Pancreas (tissue), 10 donors: ENCODE measurements at regions not wholly inside any gene's neighbourhood (a gene's known extent, or its start where the extent isn't known, plus 50 kb on each side); places are given as distances from the start of the nearest gene placed in this dataset.

Experiments used
- ATAC-seq, 4 donors: fragments of 200-7000 bp; cut with Tn5 transposase; one replicate each; pipeline versions ENCODE4 v1.8.0 to v1.9.1; 2020; ENCODE audit warnings: mild to moderate bottlenecking in 4 of 4, moderate library complexity in 4 of 4
- DNase-seq, 6 donors: peaks; one replicate each; pipeline ENCODE4 v3.0.0-alpha.2; 2020
- FAIRE-seq: peaks from 2 replicates; lab custom pipeline; 2012; peaks lifted over from hg19 to GRCh38; lab: Jason Lieb, UNC
- H3K27ac ChIP-seq, 4 donors: fragments of 200-600 bp; sonication (generic); 1 replicate in 3 of 4; 2 replicates in 1 of 4; pipeline versions ENCODE4 v1.5.0 to v1.8.0; 2020
- H3K27me3 ChIP-seq, 4 donors: fragments of 200-600 bp; one replicate each; pipeline ENCODE4 v1.8.0; 2021
- H3K36me3 ChIP-seq, 3 donors: fragments of 200-600 bp; sonication (generic) in 1 of 3; one replicate each; pipeline versions ENCODE4 v1.5.0 to v1.8.0; 2020 to 2021
- H3K4me1 ChIP-seq, 3 donors: fragments of 200-600 bp; one replicate each; pipeline ENCODE4 v1.8.0; 2021
- H3K4me3 ChIP-seq, 4 donors: fragments of 200-600 bp; sonication (generic) in 2 of 4; one replicate each; pipeline versions ENCODE4 v1.5.0 to v1.8.0; 2020 to 2021
- H3K9me3 ChIP-seq, 4 donors: fragments of 200-600 bp; one replicate each; pipeline ENCODE4 v1.8.0; 2021
- CTCF ChIP-seq, 4 donors: fragments of 200-600 bp; sonication (generic) in 3 of 4; IDR thresholded peaks; one replicate each; pipeline versions ENCODE4 v1.5.0 to v1.8.0; 2021; ENCODE audit warnings: antibody characterized with exemption in 4 of 4
- WGBS, 2 donors: extraction: QIAGEN DNeasy Blood & Tissue Kit; methylation state at CpG; one replicate each; pipeline ENCODE4 v1.1.7; 2013; 5-methylcytosine and 5-hydroxymethylcytosine counted together
- intact Hi-C, 3 donors: fragments of 100-400 bp; cut with DNase I; formaldehyde crosslinking; loops; one replicate each; pipeline versions ENCODE4 v1.11.1 to v1.14.2; 2022
- donor health status: healthy with polysubstance abuse.
- donor health status: DM: no; HTN: no; CAD: no; lungs with moderate emphysema.
- donor health status: DM: no; HTN: no; CAD: no.
- donor health status: control.
- donor health status: control.
- donor health status: Bipolar disorder and iron deficiency.
- donor health status: DM: yes; HTN: yes; CAD: no.
- donor health status: DM: no; HTN: no; CAD: no.
- donor health status: DM: no; HTN: no; CAD: no.
- donor health status: DM: yes; HTN: yes; CAD: no.

- WGBS, 2 donors, result 57 to 65% methylated on average over 1 of the region's 1 CpG
- no peaks in the 10 kb centered on the region for H3K4me1 ChIP-seq
- no peak for TF ChIP-seq CTCF (IDR thresholded peaks at IDR 0.05)
- no peak overlapping the region for H3K27ac ChIP-seq
- H3K9me3 ChIP-seq, result no peaks in the 10 kb centered on the region
- no peak overlapping the region for H3K4me3 ChIP-seq
- intact Hi-C loops, result no loop called here
- H3K36me3 ChIP-seq, result no peaks in the 10 kb centered on the region
- H3K27me3 ChIP-seq, result no peaks in the 10 kb centered on the region
- FAIRE-seq (no peak), ATAC-seq (no peak), DNase-seq (no peak)
These were observed 210.7 kb downstream of the CDH26 start for GRCh38 chr20:60168963-60169362.

GRCh38 chr20:60170116-60170515 lies 211.9 kb downstream of the CDH26 start:
- no peak overlapping the region for H3K4me3 ChIP-seq
- DNase-seq, result no peak
- no peaks in the 10 kb centered on the region for H3K4me1 ChIP-seq
- TF ChIP-seq CTCF (IDR thresholded peaks at IDR 0.05), result no peak
- 64 to 78% methylated on average over 3 of the region's 3 CpGs for WGBS, 2 donors
- ATAC-seq, result no peak
- H3K9me3 ChIP-seq, result no peaks in the 10 kb centered on the region
- H3K27me3 ChIP-seq, result no peaks in the 10 kb centered on the region
- no peak overlapping the region for H3K27ac ChIP-seq
- intact Hi-C loops, result no loop called here
- no peak for FAIRE-seq
- H3K36me3 ChIP-seq, result no peaks in the 10 kb centered on the region

GRCh38 chr20:60171313-60171712 lies 213.1 kb downstream of the CDH26 start:
- H3K9me3 ChIP-seq, result no peaks in the 10 kb centered on the region
- no peak for TF ChIP-seq CTCF (IDR thresholded peaks at IDR 0.05)
- H3K27me3 ChIP-seq, result no peaks in the 10 kb centered on the region
- H3K27ac ChIP-seq, result no peak overlapping the region
- no peaks in the 10 kb centered on the region for H3K36me3 ChIP-seq
- no peak for DNase-seq
- H3K4me1 ChIP-seq, result no peaks in the 10 kb centered on the region
- FAIRE-seq, result no peak
- intact Hi-C loops, result no loop called here
- no peak for ATAC-seq
- no peak overlapping the region for H3K4me3 ChIP-seq

- DNase-seq, result no peak
- Histone ChIP-seq H3K4me3 (no peak overlapping the region), H3K27me3 (no peaks in the 10 kb centered on the region), H3K4me1 (no peaks in the 10 kb centered on the region), H3K36me3 (no peaks in the 10 kb centered on the region), H3K9me3 (no peaks in the 10 kb centered on the region), H3K27ac (no peak overlapping the region)
- no peak for FAIRE-seq
- WGBS, 2 donors, result 63 to 85% methylated on average over 4 of the region's 4 CpGs
- no peak for ATAC-seq
- TF ChIP-seq CTCF (IDR thresholded peaks at IDR 0.05), result no peak
- intact Hi-C loops, result no loop called here
These were observed 213.5 kb downstream of the CDH26 start for GRCh38 chr20:60171738-60172137.

- WGBS, 2 donors, result 60 to 82% methylated on average over 8 of the region's 8 CpGs
- H3K4me1 ChIP-seq, result no peaks in the 10 kb centered on the region
- FAIRE-seq, result no peak
- no peaks in the 10 kb centered on the region for H3K36me3 ChIP-seq
- ATAC-seq, result no peak
- no peaks in the 10 kb centered on the region for H3K27me3 ChIP-seq
- no peak overlapping the region for H3K27ac ChIP-seq
- H3K9me3 ChIP-seq, result no peaks in the 10 kb centered on the region
- no peak for TF ChIP-seq CTCF (IDR thresholded peaks at IDR 0.05)
- intact Hi-C loops, result no loop called here
- no peak overlapping the region for H3K4me3 ChIP-seq
- DNase-seq, result no peak
These were observed 214.2 kb downstream of the CDH26 start for GRCh38 chr20:60172346-60172984.
